ENCODE measurements at regions not wholly inside any gene's neighbourhood (a gene's known extent, or its start where the extent isn't known, plus 50 kb on each side); places are given as distances from the start of the nearest gene placed in this dataset.

DNA sequence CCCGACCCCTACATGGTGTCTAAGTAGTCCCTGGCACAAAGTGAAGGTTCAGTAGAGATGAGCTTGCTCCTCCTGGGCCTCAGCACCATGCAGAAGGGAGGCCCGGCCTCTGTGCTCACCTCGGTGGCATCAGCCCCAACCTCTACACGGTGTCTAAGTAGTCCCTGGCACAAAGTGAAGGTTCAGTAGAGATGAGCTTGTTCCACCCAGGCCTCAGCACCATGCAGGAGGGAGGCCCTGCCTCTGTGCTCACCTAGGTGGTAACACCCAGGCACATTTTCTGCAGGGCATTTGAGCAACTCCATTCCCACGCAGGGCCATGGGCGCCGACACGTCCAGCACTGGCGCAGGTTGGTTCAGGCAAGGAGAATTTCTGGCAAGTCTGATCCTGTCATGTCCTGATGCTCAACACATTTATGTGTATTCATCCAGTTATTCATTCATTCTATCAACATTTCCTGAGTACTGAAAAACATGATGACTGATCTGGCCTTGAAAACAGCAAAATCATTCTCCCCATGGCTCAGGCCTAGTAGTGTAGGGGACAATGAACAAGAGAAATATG is 408.2 kb upstream of the MYT1L start:
- TF ChIP-seq, protein P1, sequence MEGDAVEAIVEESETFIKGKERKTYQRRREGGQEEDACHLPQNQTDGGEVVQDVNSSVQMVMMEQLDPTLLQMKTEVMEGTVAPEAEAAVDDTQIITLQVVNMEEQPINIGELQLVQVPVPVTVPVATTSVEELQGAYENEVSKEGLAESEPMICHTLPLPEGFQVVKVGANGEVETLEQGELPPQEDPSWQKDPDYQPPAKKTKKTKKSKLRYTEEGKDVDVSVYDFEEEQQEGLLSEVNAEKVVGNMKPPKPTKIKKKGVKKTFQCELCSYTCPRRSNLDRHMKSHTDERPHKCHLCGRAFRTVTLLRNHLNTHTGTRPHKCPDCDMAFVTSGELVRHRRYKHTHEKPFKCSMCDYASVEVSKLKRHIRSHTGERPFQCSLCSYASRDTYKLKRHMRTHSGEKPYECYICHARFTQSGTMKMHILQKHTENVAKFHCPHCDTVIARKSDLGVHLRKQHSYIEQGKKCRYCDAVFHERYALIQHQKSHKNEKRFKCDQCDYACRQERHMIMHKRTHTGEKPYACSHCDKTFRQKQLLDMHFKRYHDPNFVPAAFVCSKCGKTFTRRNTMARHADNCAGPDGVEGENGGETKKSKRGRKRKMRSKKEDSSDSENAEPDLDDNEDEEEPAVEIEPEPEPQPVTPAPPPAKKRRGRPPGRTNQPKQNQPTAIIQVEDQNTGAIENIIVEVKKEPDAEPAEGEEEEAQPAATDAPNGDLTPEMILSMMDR (IDR thresholded peaks at IDR 0.05): no peak
- no peak for TF ChIP-seq POLR2A (IDR thresholded peaks at IDR 0.05)
